ENCODE measurements at regions not wholly inside any gene's neighbourhood (a gene's known extent, or its start where the extent isn't known, plus 50 kb on each side); places are given as distances from the start of the nearest gene placed in this dataset.

GRCh38 chr12:31222620-31223222 is 103.2 kb downstream of the SINHCAF start:
- TF ChIP-seq CTCF (conservative IDR thresholded peaks at IDR 0.05 in 1 of 2, IDR thresholded peaks at IDR 0.05 in 1 of 2; ENCODE audit: extremely low read depth in 1 of 2, insufficient read depth in 1 of 2, low read depth in 1 of 2, low read length in 2 of 2) (no peak), EZH2 (IDR thresholded peaks at IDR 0.05; ENCODE audit: borderline replicate concordance, low read length) (no peak)

Data from mammary epithelial cell (primary cell).